Panc1 (cell line): ENCODE measurements at regions not wholly inside any gene's neighbourhood (a gene's known extent, or its start where the extent isn't known, plus 50 kb on each side); places are given as distances from the start of the nearest gene placed in this dataset.

Experiments used
- ATAC-seq: fragments of 200-7000 bp; cut with Tn5 transposase; 2 replicates; pipeline ENCODE4 v1.9.1; 2020; ENCODE audit warnings: mild to moderate bottlenecking, moderate library complexity
- BruUV-seq: library from RNA; stranded (reverse); fragments of 400-500 nt; replicated peaks from 2 replicates; lab custom pipeline; 2021; lab: Mats Ljungman, UMichigan
- CTCF ChIA-PET: fragments of 300-600 bp; sonication (Branson Sonifier 250); formaldehyde crosslinking; loops from one replicate; lab custom pipeline; 2022; ENCODE audit warnings: antibody characterized with exemption; lab: Charles Lee
- POLR2A ChIA-PET: fragments of 300-600 bp; sonication (Branson Sonifier 250); formaldehyde crosslinking; loops from one replicate; lab custom pipeline; 2022; ENCODE audit warnings: antibody characterized with exemption; lab: Charles Lee
- DNase-seq: peaks from one replicate; pipeline ENCODE4 v3.0.0-alpha.2; 2010; ENCODE audit warnings: low read depth, low spot score
- H3K27ac ChIP-seq: 2 replicates; pipeline ENCODE4 v1.5.1; 2011; ENCODE audit warnings: mild to moderate bottlenecking, low read length, inconsistent platforms
- H3K27me3 ChIP-seq: fragments of 200-500 bp; sonication (Bioruptor generic); 2 replicates; pipeline ENCODE4 v1.6.0; 2014; ENCODE audit warnings: low read length, inconsistent platforms; ENCODE audit not compliant: control insufficient read depth, insufficient read depth
- H3K36me3 ChIP-seq: fragments of 200-500 bp; sonication (Bioruptor generic); 2 replicates; pipeline ENCODE4 v1.5.1; 2014; ENCODE audit warnings: inconsistent platforms, mild to moderate bottlenecking, low read length, moderate library complexity; ENCODE audit not compliant: control insufficient read depth, insufficient read depth
- H3K4me1 ChIP-seq: 2 replicates; pipeline ENCODE4 v1.5.1; 2011; ENCODE audit warnings: inconsistent platforms, mild to moderate bottlenecking, low read length, moderate library complexity; ENCODE audit not compliant: control insufficient read depth, insufficient read depth
- H3K4me3 ChIP-seq, 2 experiments: 2 replicates each; pipeline ENCODE4 v1.5.1; 2011 to 2012; ENCODE audit warnings: low read depth in 2 of 2, low read length in 2 of 2, mild to moderate bottlenecking in 2 of 2, inconsistent platforms in 1 of 2, moderate library complexity in 1 of 2
- H3K9me3 ChIP-seq: fragments of 200-500 bp; sonication (Bioruptor generic); 2 replicates; pipeline ENCODE4 v1.5.1; 2014; ENCODE audit warnings: low read depth, mild to moderate bottlenecking, inconsistent platforms, low read length, moderate library complexity; ENCODE audit not compliant: control insufficient read depth, insufficient read depth
- CTCF ChIP-seq: fragments of 450-650 bp; IDR thresholded peaks from 2 replicates; pipeline ENCODE4 v1.5.1; 2017; ENCODE audit warnings: mild to moderate bottlenecking
- POLR2AphosphoS5 ChIP-seq: IDR thresholded peaks from 2 replicates; pipeline ENCODE4 v1.6.1; 2012; ENCODE audit warnings: mild to moderate bottlenecking, low read depth, low read length, moderate library complexity
- REST ChIP-seq, 2 experiments: IDR thresholded peaks; 2 replicates each; pipeline ENCODE4 v1.6.1; 2011 to 2012; ENCODE audit warnings: low read depth in 2 of 2, control low read depth in 1 of 2, low read length in 1 of 2, mild to moderate bottlenecking in 1 of 2, moderate library complexity in 1 of 2; ENCODE audit not compliant: insufficient read depth in 1 of 2
- SIN3A ChIP-seq: IDR thresholded peaks from 2 replicates; pipeline ENCODE4 v1.6.1; 2012; ENCODE audit warnings: low read depth, mild to moderate bottlenecking, low read length, moderate library complexity, borderline replicate concordance; ENCODE audit not compliant: insufficient read depth
- TCF7L2 ChIP-seq: IDR thresholded peaks from 2 replicates; pipeline ENCODE4 v1.6.1; 2011; ENCODE audit warnings: mild to moderate bottlenecking, low read depth, low read length, inconsistent platforms
- in situ Hi-C: cut with HindIII; loops from 2 replicates; pipeline ENCODE4 v1.10.0; 2016; ENCODE audit warnings: low sequenced_read_pairs, low pct_unique_long_range_greater_than_20kb
- intact Hi-C: fragments of 100-400 bp; cut with micrococcal nuclease; formaldehyde crosslinking; loops from one replicate; pipeline ENCODE4 v1.10.0; 2022; ENCODE audit not compliant: unreplicated experiment

- ATAC-seq: no peak
- CTCF ChIA-PET: no interaction called here
- no peak for DNase-seq
- no peak for TF ChIP-seq CTCF
- TF ChIP-seq SIN3A: no peak
- TF ChIP-seq POLR2AphosphoS5: no peak
- no peak for TF ChIP-seq REST (IDR thresholded peaks at IDR 0.05; ENCODE audit: insufficient read depth in 1 of 2, low read depth in 2 of 2, low read length in 1 of 2)
- no peak for TF ChIP-seq TCF7L2
- in situ Hi-C loops: no loop called here
- Histone ChIP-seq H3K27me3 (no peaks in the 10 kb centered on the region), H3K27ac (no peak overlapping the region), H3K4me3 (no peak overlapping the region), H3K36me3 (no peaks in the 10 kb centered on the region), H3K4me1 (no peaks in the 10 kb centered on the region), H3K9me3 (no peaks in the 10 kb centered on the region)
- intact Hi-C loops: no loop called here
- no TSS peak for BruUV-seq
- POLR2A ChIA-PET: no interaction called here
These were observed 1414.0 kb upstream of the AGA start for GRCh38 chr4:178856139-178856800.

- TF ChIP-seq POLR2AphosphoS5: no peak
- no peak for TF ChIP-seq SIN3A
- no peak for TF ChIP-seq CTCF
- TF ChIP-seq TCF7L2: no peak
- TF ChIP-seq REST (IDR thresholded peaks at IDR 0.05; ENCODE audit: insufficient read depth in 1 of 2, low read depth in 2 of 2, low read length in 1 of 2): no peak
- intact Hi-C loops (no loop called here), in situ Hi-C loops (no loop called here)
- no peak overlapping the region for H3K27ac ChIP-seq
- DNase-seq: no peak
- BruUV-seq: no TSS peak
- H3K36me3 ChIP-seq: no peaks in the 10 kb centered on the region
- no peaks in the 10 kb centered on the region for H3K27me3 ChIP-seq
- no peak overlapping the region for H3K4me3 ChIP-seq
- H3K4me1 ChIP-seq: no peaks in the 10 kb centered on the region
- ATAC-seq: no peak
- CTCF ChIA-PET: no interaction called here
- POLR2A ChIA-PET: no interaction called here
- no peaks in the 10 kb centered on the region for H3K9me3 ChIP-seq
These were observed 1429.2 kb upstream of the AGA start for GRCh38 chr4:178871476-178871875.
